Activated CD4-positive, alpha-beta memory T cell treated with anti-CD3 and anti-CD28 coated beads for 36 hours (primary cell): ENCODE measurements at regions not wholly inside any gene's neighbourhood (a gene's known extent, or its start where the extent isn't known, plus 50 kb on each side); places are given as distances from the start of the nearest gene placed in this dataset.

Source experiments
- CTCF ChIA-PET: fragments of 350-600 bp; sonication (Branson Sonifier 250); formaldehyde crosslinking; loops from one replicate; lab custom pipeline; 2021; ENCODE audit warnings: antibody characterized with exemption, inconsistent platforms; lab: Charles Lee
- POLR2A ChIA-PET: fragments of 350-600 bp; sonication (Branson Sonifier 250); formaldehyde crosslinking; loops from one replicate; lab custom pipeline; 2021; ENCODE audit warnings: antibody characterized with exemption; lab: Charles Lee
- DNase-seq: peaks from one replicate; pipeline ENCODE4 v3.0.0-alpha.2; 2020
- H3K27ac Mint-ChIP-seq: one replicate; pipeline ENCODE4 v1.8.0; 2021; ENCODE audit warnings: mixed read lengths
- H3K27me3 Mint-ChIP-seq: one replicate; pipeline ENCODE4 v1.8.0; 2021; ENCODE audit warnings: mixed read lengths
- H3K36me3 Mint-ChIP-seq: one replicate; pipeline ENCODE4 v1.8.0; 2021; ENCODE audit warnings: mixed read lengths
- H3K4me1 Mint-ChIP-seq: one replicate; pipeline ENCODE4 v1.8.0; 2021; ENCODE audit warnings: low read depth, mixed read lengths
- H3K4me3 Mint-ChIP-seq: one replicate; pipeline ENCODE4 v1.8.0; 2021; ENCODE audit warnings: mild to moderate bottlenecking, mixed read lengths
- H3K9me3 Mint-ChIP-seq: one replicate; pipeline ENCODE4 v1.8.0; 2021; ENCODE audit warnings: mixed read lengths
- intact Hi-C: fragments of 100-400 bp; cut with micrococcal nuclease; formaldehyde crosslinking; loops from one replicate; pipeline ENCODE4 v1.15.1; 2023

DNA sequence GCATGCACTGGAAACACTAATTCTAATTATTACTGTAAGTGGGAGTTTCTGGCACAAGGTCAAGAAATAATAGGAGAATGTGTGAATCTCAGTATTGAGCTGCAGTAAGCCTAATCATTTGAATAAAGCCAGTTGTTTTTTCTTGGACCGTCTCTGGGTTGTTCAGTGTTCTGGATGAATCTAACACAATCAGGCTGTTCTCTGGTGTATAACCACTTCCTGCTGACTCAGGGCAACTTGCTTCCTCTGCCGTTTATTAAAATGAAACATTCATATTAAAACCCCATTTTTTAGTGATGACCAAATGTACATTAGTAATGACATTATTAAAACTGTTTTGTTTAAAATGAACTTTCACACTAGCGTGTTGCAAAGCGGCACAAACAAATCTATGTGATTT lies 273.1 kb upstream of the SNX7 start:
- H3K36me3 Mint-ChIP-seq: no peaks in the 10 kb centered on the region
- H3K27me3 Mint-ChIP-seq: no peaks in the 10 kb centered on the region
- H3K4me3 Mint-ChIP-seq: no peak overlapping the region
- intact Hi-C loops: loop anchor here (1.0 kb wide), 1 partner anchor 11 kb away; no protein-coding TSS in a partner anchor
- CTCF ChIA-PET: no interaction called here
- H3K27ac Mint-ChIP-seq: no peak overlapping the region
- peaks cover 17% of the 10 kb centered on the region for H3K4me1 Mint-ChIP-seq
- POLR2A ChIA-PET: no interaction called here
- no peaks in the 10 kb centered on the region for H3K9me3 Mint-ChIP-seq
- DNase-seq: peak; percentile 13

DNA sequence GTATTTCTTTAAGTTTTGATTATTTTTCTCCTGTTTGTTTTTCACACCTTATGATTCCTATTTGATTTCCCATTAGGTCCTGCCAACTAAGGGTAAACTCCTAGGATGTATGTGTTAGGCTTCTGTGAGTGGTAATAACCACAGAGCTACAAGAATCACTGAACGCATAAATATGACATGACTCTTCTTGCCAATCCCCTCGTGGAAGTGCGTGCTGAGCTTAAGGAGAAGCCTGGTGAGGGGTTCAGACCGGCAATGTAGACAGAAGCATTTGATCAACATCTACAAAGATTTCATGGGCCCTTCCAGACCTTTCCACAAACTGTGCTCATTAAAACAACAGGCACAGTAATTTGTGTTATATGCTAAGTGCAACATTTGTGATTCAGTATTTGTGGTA lies 273.8 kb upstream of the SNX7 start:
- DNase-seq: no peak
- H3K9me3 Mint-ChIP-seq: no peaks in the 10 kb centered on the region
- peaks cover 17% of the 10 kb centered on the region for H3K4me1 Mint-ChIP-seq
- peak overlapping the region; percentile 23 for H3K27ac Mint-ChIP-seq
- intact Hi-C loops: loop anchor here (1.0 kb wide), 1 partner anchor 12 kb away; no protein-coding TSS in a partner anchor
- no peaks in the 10 kb centered on the region for H3K36me3 Mint-ChIP-seq
- ChIA-PET CTCF (no interaction called here), POLR2A (no interaction called here)
- H3K27me3 Mint-ChIP-seq: no peaks in the 10 kb centered on the region
- H3K4me3 Mint-ChIP-seq: no peak overlapping the region

DNA sequence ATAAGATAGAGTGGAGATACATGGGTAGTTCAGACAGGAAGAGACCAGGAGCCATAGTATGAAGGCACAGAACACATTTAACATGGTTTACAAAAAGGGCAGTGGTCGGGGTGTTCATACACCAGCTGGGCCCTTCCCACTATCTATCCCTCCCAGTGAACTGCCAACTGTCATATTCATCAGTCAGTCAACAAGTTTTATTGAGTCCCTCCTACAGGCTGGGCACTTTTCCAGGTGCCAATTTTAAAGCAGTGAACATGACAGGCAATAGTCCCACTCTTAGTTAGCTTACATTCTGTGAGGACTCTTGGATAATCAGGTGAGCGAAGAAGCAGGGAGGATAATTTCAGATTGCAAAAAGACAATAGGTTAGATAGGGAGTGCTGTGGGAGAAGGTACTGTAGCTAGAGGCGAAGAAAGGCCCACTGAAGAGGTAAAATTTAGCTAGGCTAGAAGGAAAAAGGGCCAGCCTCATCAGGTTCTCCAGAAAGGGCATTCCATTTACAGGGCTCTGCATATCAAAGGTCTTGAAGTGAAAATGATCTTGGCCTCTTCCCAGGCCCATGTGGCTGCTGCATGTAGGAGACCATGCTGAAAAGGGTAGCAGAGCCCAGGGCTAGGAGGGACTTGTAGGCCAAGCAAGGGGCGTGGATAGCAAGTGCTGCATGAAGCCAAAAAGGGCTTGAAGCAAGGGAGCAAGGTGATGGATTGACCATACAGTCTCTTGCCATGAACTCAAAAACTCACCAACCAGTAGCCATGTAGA lies 274.7 kb upstream of the SNX7 start:
- no peaks in the 10 kb centered on the region for H3K9me3 Mint-ChIP-seq
- H3K27me3 Mint-ChIP-seq: no peaks in the 10 kb centered on the region
- POLR2A ChIA-PET: no interaction called here
- H3K4me1 Mint-ChIP-seq: peaks cover 17% of the 10 kb centered on the region
- no peak for DNase-seq
- no peaks in the 10 kb centered on the region for H3K36me3 Mint-ChIP-seq
- H3K4me3 Mint-ChIP-seq: no peak overlapping the region
- intact Hi-C loops: no loop called here
- no peak overlapping the region for H3K27ac Mint-ChIP-seq
- CTCF ChIA-PET: no interaction called here

DNA sequence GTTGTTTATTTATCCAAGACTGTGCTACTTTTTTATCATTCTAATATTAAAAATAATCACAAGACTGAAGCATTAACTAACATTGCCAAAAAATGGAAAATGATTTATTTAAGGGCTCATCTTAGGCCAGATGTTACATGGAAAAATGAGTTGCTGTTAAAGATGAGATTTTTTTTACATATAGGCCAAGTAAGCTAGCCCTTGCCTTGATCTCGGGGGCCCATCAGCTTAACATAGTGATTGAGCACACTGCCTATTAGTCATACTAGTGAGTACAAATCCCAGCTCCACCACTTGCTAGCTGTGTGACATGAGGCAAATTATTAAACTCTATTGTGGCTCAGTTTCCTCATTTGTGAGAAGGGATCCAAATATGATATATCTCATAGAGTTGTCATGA lies 275.9 kb upstream of the SNX7 start:
- intact Hi-C loops: no loop called here
- H3K9me3 Mint-ChIP-seq: no peaks in the 10 kb centered on the region
- H3K27me3 Mint-ChIP-seq: no peaks in the 10 kb centered on the region
- no peak overlapping the region for H3K27ac Mint-ChIP-seq
- CTCF ChIA-PET: no interaction called here
- POLR2A ChIA-PET: no interaction called here
- no peak overlapping the region for H3K4me3 Mint-ChIP-seq
- no peak for DNase-seq
- H3K4me1 Mint-ChIP-seq: peaks cover 17% of the 10 kb centered on the region
- H3K36me3 Mint-ChIP-seq: no peaks in the 10 kb centered on the region

DNA sequence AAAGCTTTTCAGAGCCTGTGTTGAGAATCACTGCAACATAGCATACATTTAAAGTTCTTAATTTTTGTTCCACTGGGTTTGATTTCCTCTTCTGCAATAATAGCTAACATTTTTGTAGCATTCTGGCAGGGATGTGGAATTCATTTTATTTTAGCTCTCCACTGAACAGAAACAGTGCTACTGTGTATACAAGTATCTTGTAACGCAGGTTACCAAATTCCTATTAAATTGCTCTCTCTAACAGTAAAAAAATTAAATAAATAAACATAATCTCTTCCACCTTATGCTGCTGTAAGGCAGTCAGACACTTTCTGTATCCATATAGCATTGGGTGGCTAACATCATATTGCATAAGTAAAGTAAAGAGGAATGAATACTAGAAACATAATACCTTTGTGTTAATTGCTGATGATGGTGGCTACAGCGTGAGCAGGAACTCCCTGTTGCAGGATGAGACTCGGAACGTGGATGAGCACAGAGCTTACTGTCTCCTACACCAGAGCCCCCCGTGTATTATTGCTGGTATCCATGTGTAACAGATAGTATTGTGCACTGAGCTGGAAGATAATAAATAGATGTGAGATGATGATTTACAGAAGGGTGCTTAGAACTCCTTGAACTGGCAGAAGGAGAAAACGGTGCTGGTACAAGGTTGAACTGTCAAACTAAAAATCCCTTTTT lies 276.9 kb upstream of the SNX7 start:
- intact Hi-C loops: no loop called here
- no peaks in the 10 kb centered on the region for H3K9me3 Mint-ChIP-seq
- DNase-seq: no peak
- no peak overlapping the region for H3K4me3 Mint-ChIP-seq
- ChIA-PET POLR2A (no interaction called here), CTCF (no interaction called here)
- no peaks in the 10 kb centered on the region for H3K27me3 Mint-ChIP-seq
- H3K4me1 Mint-ChIP-seq: peaks cover 17% of the 10 kb centered on the region
- no peaks in the 10 kb centered on the region for H3K36me3 Mint-ChIP-seq
- no peak overlapping the region for H3K27ac Mint-ChIP-seq

DNA sequence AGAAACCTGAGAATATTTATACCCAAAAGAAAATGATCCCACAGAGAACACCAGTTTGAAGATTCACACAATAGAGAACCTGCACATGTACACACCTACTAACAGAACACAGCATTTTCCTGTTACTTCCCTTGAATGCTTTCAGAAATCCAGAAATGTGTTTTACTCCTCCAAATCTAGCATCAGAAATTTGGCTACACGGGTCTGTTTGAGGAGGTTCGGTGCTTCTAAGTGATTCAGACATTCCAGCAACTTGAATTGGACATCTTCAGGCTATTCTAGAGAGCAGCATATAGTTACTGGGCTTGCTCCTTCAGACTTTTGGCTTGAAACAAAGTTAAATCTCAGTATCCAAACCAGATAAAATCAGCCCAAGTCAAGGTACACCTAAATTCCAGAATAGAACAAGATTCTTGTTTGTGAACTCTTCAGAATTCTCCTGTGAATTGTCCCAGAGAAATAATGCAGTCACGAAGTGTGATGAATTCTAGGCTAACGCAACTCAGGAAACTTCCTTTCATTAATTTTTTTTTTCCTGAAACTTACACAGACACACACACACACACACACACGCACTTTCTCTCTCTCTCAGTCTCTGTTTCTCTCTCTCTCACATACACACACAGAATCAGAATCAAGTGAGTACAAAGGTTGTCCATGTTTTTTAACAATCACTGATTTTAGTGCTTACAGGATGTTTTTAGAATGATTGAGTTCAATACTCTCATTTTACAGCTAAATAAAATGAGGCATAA lies 278.4 kb upstream of the SNX7 start:
- ChIA-PET CTCF (no interaction called here), POLR2A (no interaction called here)
- H3K9me3 Mint-ChIP-seq: no peaks in the 10 kb centered on the region
- H3K27me3 Mint-ChIP-seq: no peaks in the 10 kb centered on the region
- intact Hi-C loops: no loop called here
- no peaks in the 10 kb centered on the region for H3K36me3 Mint-ChIP-seq
- no peak overlapping the region for H3K27ac Mint-ChIP-seq
- DNase-seq: no peak
- peaks cover 6% of the 10 kb centered on the region for H3K4me1 Mint-ChIP-seq
- no peak overlapping the region for H3K4me3 Mint-ChIP-seq

DNA sequence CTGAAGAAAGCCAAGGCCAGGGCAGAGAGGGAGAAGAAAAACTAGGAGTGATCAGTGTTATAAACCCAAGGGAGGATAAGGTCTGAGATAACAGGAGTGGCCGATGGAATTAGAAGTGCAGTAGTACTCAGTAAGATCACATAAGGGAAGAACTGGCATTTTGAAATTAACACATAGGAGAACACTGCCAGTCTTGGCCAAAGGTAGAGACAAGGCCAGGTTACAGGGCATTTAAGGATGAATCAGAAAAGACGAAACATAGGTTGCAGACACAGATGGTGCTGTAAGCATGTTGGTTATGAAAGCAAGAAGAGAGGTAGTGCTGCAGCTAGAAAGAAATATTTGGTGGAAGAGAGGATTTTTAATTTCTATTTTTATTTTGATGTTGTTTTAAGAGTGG lies 278.9 kb upstream of the SNX7 start:
- Mint-ChIP-seq H3K36me3 (no peaks in the 10 kb centered on the region), H3K4me3 (no peak overlapping the region), H3K27me3 (no peaks in the 10 kb centered on the region), H3K9me3 (no peaks in the 10 kb centered on the region), H3K4me1 (peaks cover under 1% of the 10 kb centered on the region), H3K27ac (no peak overlapping the region)
- intact Hi-C loops: no loop called here
- no peak for DNase-seq
- POLR2A ChIA-PET: no interaction called here
- CTCF ChIA-PET: no interaction called here

DNA sequence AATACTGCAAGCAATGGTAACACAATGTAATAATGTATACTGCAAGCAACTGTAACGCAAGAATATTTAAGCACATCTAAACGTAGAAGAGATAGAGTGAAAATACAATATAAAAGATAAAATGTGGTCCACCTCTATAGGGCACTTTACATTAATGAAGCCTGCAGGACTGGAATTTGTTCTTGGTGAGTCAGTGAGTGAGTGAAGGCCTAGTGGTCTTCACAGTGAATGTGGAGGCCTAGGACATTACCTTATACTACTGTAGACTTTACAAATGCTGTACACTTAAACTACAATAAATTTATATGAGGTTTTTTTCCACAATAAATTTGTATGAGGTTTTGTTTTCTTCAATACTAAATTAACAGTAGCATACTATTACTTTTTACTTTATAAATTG lies 287.4 kb upstream of the SNX7 start:
- no peaks in the 10 kb centered on the region for H3K4me1 Mint-ChIP-seq
- no peak for DNase-seq
- no peak overlapping the region for H3K4me3 Mint-ChIP-seq
- H3K9me3 Mint-ChIP-seq: no peaks in the 10 kb centered on the region
- intact Hi-C loops: no loop called here
- ChIA-PET POLR2A (no interaction called here), CTCF (no interaction called here)
- no peak overlapping the region for H3K27ac Mint-ChIP-seq
- no peaks in the 10 kb centered on the region for H3K36me3 Mint-ChIP-seq
- H3K27me3 Mint-ChIP-seq: no peaks in the 10 kb centered on the region

- ChIA-PET POLR2A (no interaction called here), CTCF (no interaction called here)
Observed at GRCh38 chr1:98373056-98373455, 288.5 kb upstream of the SNX7 start.

GRCh38 chr1:98371764-98372163 lies 289.8 kb upstream of the SNX7 start:
- CTCF ChIA-PET: no interaction called here
- no peaks in the 10 kb centered on the region for H3K9me3 Mint-ChIP-seq
- intact Hi-C loops: no loop called here
- H3K4me1 Mint-ChIP-seq: no peaks in the 10 kb centered on the region
- no peak overlapping the region for H3K27ac Mint-ChIP-seq
- no peak for DNase-seq
- H3K36me3 Mint-ChIP-seq: no peaks in the 10 kb centered on the region
- POLR2A ChIA-PET: no interaction called here
- no peaks in the 10 kb centered on the region for H3K27me3 Mint-ChIP-seq
- no peak overlapping the region for H3K4me3 Mint-ChIP-seq

More at GRCh38 chr1:98373056-98373455, 288.5 kb upstream of the SNX7 start:
- no peaks in the 10 kb centered on the region for H3K9me3 Mint-ChIP-seq
- no peak overlapping the region for H3K4me3 Mint-ChIP-seq
- no peak for DNase-seq
- no peaks in the 10 kb centered on the region for H3K27me3 Mint-ChIP-seq
- no peaks in the 10 kb centered on the region for H3K4me1 Mint-ChIP-seq
- H3K36me3 Mint-ChIP-seq: no peaks in the 10 kb centered on the region
- intact Hi-C loops: no loop called here
- H3K27ac Mint-ChIP-seq: no peak overlapping the region

- intact Hi-C loops: no loop called here
- POLR2A ChIA-PET: no interaction called here
- no peaks in the 10 kb centered on the region for H3K27me3 Mint-ChIP-seq
- H3K4me1 Mint-ChIP-seq: no peaks in the 10 kb centered on the region
- H3K9me3 Mint-ChIP-seq: no peaks in the 10 kb centered on the region
- no peak overlapping the region for H3K27ac Mint-ChIP-seq
- H3K4me3 Mint-ChIP-seq: no peak overlapping the region
- H3K36me3 Mint-ChIP-seq: no peaks in the 10 kb centered on the region
- DNase-seq: no peak
- CTCF ChIA-PET: no interaction called here
Observed at GRCh38 chr1:98369463-98369862, 292.1 kb upstream of the SNX7 start.

GRCh38 chr1:98368995-98369394 lies 292.5 kb upstream of the SNX7 start:
- POLR2A ChIA-PET: no interaction called here

More at GRCh38 chr1:98368995-98369394, 292.5 kb upstream of the SNX7 start:
- Mint-ChIP-seq H3K27ac (no peak overlapping the region), H3K36me3 (no peaks in the 10 kb centered on the region), H3K27me3 (no peaks in the 10 kb centered on the region), H3K4me1 (no peaks in the 10 kb centered on the region), H3K9me3 (no peaks in the 10 kb centered on the region), H3K4me3 (no peak overlapping the region)
- DNase-seq: no peak
- CTCF ChIA-PET: no interaction called here
- intact Hi-C loops: no loop called here
